ENCODE measurements at regions not wholly inside any gene's neighbourhood (a gene's known extent, or its start where the extent isn't known, plus 50 kb on each side); places are given as distances from the start of the nearest gene placed in this dataset.

DNA sequence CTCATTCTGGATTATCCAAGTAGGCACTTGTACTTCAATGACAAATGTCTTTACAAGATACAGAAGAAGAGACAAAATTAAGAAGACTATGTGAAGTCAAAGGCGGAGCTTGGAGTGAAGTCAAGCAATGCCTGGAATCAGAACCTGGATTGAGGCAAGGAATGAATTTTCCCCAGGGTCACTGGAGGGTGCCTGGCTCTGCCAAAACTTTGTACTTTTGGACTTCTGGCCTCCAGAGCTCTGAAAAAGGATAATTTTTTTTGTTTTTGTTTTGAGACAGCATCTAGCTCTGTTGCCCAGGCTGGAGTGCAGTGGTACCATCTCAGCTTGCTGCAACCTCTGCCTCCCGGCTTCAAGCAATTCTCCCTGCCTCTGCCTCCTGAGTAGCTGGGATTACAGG, 119.3 kb upstream of the AGBL1 start:
- TF ChIP-seq GATA3 (IDR thresholded peaks at IDR 0.05; ENCODE audit: low read depth, low read length) (no peak), GATA2 (IDR thresholded peaks at IDR 0.05; ENCODE audit: low read depth, low read length) (no peak)

Data from SH-SY5Y (cell line).